H9 (cell line): ENCODE measurements at regions not wholly inside any gene's neighbourhood (a gene's known extent, or its start where the extent isn't known, plus 50 kb on each side); places are given as distances from the start of the nearest gene placed in this dataset.

Source experiments
- DNase-seq: peaks from one replicate; pipeline ENCODE4 v3.0.0-alpha.2; 2017
- H2AFZ ChIP-seq: one replicate; pipeline ENCODE4 v1.6.1; 2013; ENCODE audit warnings: mild to moderate bottlenecking, low read length, control low read depth, moderate library complexity
- H2AK5ac ChIP-seq: 2 replicates; pipeline ENCODE4 v1.6.1; 2013; ENCODE audit warnings: low read length, control low read depth, mixed read lengths; ENCODE audit not compliant: insufficient read length
- H2BK120ac ChIP-seq: one replicate; pipeline ENCODE4 v1.6.1; 2013; ENCODE audit warnings: low read depth, mild to moderate bottlenecking, low read length, control low read depth, inconsistent platforms; ENCODE audit not compliant: poor library complexity, severe bottlenecking
- H2BK12ac ChIP-seq: 2 replicates; pipeline ENCODE4 v1.6.1; 2013; ENCODE audit warnings: low read length, control low read depth, mixed read lengths, low read depth; ENCODE audit not compliant: insufficient read length
- H2BK15ac ChIP-seq: 2 replicates; pipeline ENCODE4 v1.6.1; 2013; ENCODE audit warnings: low read depth, low read length, control low read depth
- H2BK20ac ChIP-seq: one replicate; pipeline ENCODE4 v1.6.1; 2013; ENCODE audit warnings: low read depth, mild to moderate bottlenecking, low read length, control low read depth, inconsistent platforms; ENCODE audit not compliant: poor library complexity, severe bottlenecking
- H2BK5ac ChIP-seq: 2 replicates; pipeline ENCODE4 v1.6.1; 2013; ENCODE audit warnings: low read length, control low read depth, mixed read lengths; ENCODE audit not compliant: insufficient read length
- H3K14ac ChIP-seq: 2 replicates; pipeline ENCODE4 v1.6.1; 2013; ENCODE audit warnings: low read length, control low read depth; ENCODE audit not compliant: insufficient read depth
- H3K18ac ChIP-seq: 2 replicates; pipeline ENCODE4 v1.6.1; 2013; ENCODE audit warnings: low read depth, mild to moderate bottlenecking, mixed read lengths, low read length, control low read depth; ENCODE audit not compliant: insufficient read length
- H3K23ac ChIP-seq: 2 replicates; pipeline ENCODE4 v1.6.1; 2013; ENCODE audit warnings: low read length, control low read depth, mixed read lengths, low read depth; ENCODE audit not compliant: insufficient read length
- H3K23me2 ChIP-seq: 2 replicates; pipeline ENCODE4 v1.6.1; 2013; ENCODE audit warnings: low read depth, mild to moderate bottlenecking, mixed read lengths, low read length, control low read depth; ENCODE audit not compliant: insufficient read length, poor library complexity, severe bottlenecking
- H3K27ac ChIP-seq: 2 replicates; pipeline ENCODE4 v1.5.1; 2013; ENCODE audit warnings: low read length, control low read depth, mixed read lengths, low read depth; ENCODE audit not compliant: insufficient read length
- H3K27me3 ChIP-seq: 2 replicates; pipeline ENCODE4 v1.6.1; 2013; ENCODE audit warnings: low read length, control low read depth, inconsistent platforms; ENCODE audit not compliant: insufficient read depth
- H3K4ac ChIP-seq: 2 replicates; pipeline ENCODE4 v1.6.1; 2013; ENCODE audit warnings: low read depth, mild to moderate bottlenecking, control low read depth, inconsistent platforms, low read length, moderate library complexity
- H3K4me1 ChIP-seq: 2 replicates; pipeline ENCODE4 v1.6.1; 2013; ENCODE audit warnings: low read length, control low read depth, inconsistent platforms; ENCODE audit not compliant: insufficient read depth
- H3K4me2 ChIP-seq: 2 replicates; pipeline ENCODE4 v1.6.1; 2013; ENCODE audit warnings: low read length, control low read depth, mixed read lengths; ENCODE audit not compliant: insufficient read length, insufficient read depth
- H3K56ac ChIP-seq: 2 replicates; pipeline ENCODE4 v1.6.1; 2013; ENCODE audit warnings: low read depth, mild to moderate bottlenecking, mixed read lengths, low read length, control low read depth; ENCODE audit not compliant: insufficient read length
- H3K79me1 ChIP-seq: 2 replicates; pipeline ENCODE4 v1.6.1; 2013; ENCODE audit warnings: low read depth, mild to moderate bottlenecking, moderate library complexity, low read length, control low read depth, inconsistent platforms; ENCODE audit not compliant: insufficient read depth, poor library complexity, severe bottlenecking
- H3K79me2 ChIP-seq: 2 replicates; pipeline ENCODE4 v1.6.1; 2013; ENCODE audit warnings: low read length, control low read depth, inconsistent platforms; ENCODE audit not compliant: insufficient read depth
- H3K9ac ChIP-seq: 2 replicates; pipeline ENCODE4 v1.6.1; 2013; ENCODE audit warnings: low read length, control low read depth, mixed read lengths; ENCODE audit not compliant: insufficient read length; ENCODE audit errors: extremely low read depth
- H3K9me3 ChIP-seq: one replicate; pipeline ENCODE4 v1.6.1; 2013; ENCODE audit warnings: low read depth, low read length, inconsistent platforms; ENCODE audit not compliant: control insufficient read depth
- H3T11ph ChIP-seq: one replicate; pipeline ENCODE4 v1.6.1; 2013; ENCODE audit warnings: mild to moderate bottlenecking, low read length, control low read depth, inconsistent platforms
- H4K20me1 ChIP-seq: one replicate; pipeline ENCODE4 v1.6.1; 2013; ENCODE audit not compliant: control insufficient read depth, insufficient read length, insufficient read depth
- H4K5ac ChIP-seq: 2 replicates; pipeline ENCODE4 v1.6.1; 2013; ENCODE audit warnings: low read depth, mild to moderate bottlenecking, mixed read lengths, low read length, control low read depth; ENCODE audit not compliant: insufficient read length
- H4K8ac ChIP-seq: replicated peaks from 2 replicates; pipeline ENCODE4 v1.6.1; 2013; ENCODE audit warnings: low read length, control low read depth, mixed read lengths, low read depth; ENCODE audit not compliant: insufficient read length
- H4K91ac ChIP-seq: 2 replicates; pipeline ENCODE4 v1.6.1; 2013; ENCODE audit warnings: low read depth, mild to moderate bottlenecking, moderate library complexity, mixed read lengths, low read length, control low read depth; ENCODE audit not compliant: insufficient read length
- H3K27ac Mint-ChIP-seq, 3 experiments: 2 replicates in 2 of 3; 3 replicates in 1 of 3; pipeline ENCODE4 v1.8.0; 2020 to 2021; ENCODE audit warnings: mixed read lengths in 3 of 3, mild to moderate bottlenecking in 1 of 3, moderate library complexity in 1 of 3
- H3K27me3 Mint-ChIP-seq: 2 replicates; pipeline ENCODE4 v1.8.0; 2021; ENCODE audit warnings: low read depth, mild to moderate bottlenecking, moderate library complexity, mixed read lengths
- H3K36me3 Mint-ChIP-seq, 3 experiments: 2 replicates in 2 of 3; 3 replicates in 1 of 3; pipeline ENCODE4 v1.8.0; 2020 to 2021; ENCODE audit warnings: low read depth in 3 of 3, mixed read lengths in 3 of 3; ENCODE audit not compliant: insufficient read depth in 1 of 3
- H3K4me1 Mint-ChIP-seq, 2 experiments: 2 replicates each; pipeline ENCODE4 v1.8.0; 2020; ENCODE audit warnings: mixed read lengths in 2 of 2
- H3K4me3 Mint-ChIP-seq, 2 experiments: 2 replicates in 1 of 2; 3 replicates in 1 of 2; pipeline ENCODE4 v1.8.0; 2020 to 2021; ENCODE audit warnings: mild to moderate bottlenecking in 2 of 2, mixed read lengths in 2 of 2, moderate library complexity in 1 of 2
- H3K9me3 Mint-ChIP-seq, 2 experiments: 2 replicates in 1 of 2; 3 replicates in 1 of 2; pipeline ENCODE4 v1.8.0; 2020; ENCODE audit warnings: mild to moderate bottlenecking in 2 of 2, mixed read lengths in 2 of 2, moderate library complexity in 1 of 2
- CTCF ChIP-seq: fragments of 200-600 bp; sonication (generic); conservative IDR thresholded peaks from 3 replicates; pipeline ENCODE4 v1.8.0; 2021; ENCODE audit warnings: antibody characterized with exemption, mild to moderate bottlenecking
- WGBS: extraction: QIAGEN DNeasy Blood & Tissue Kit; methylation state at CpG from one replicate; pipeline ENCODE4 v1.1.7; 2013; ENCODE audit warnings: missing lambda C conversion rate, low lambda C conversion rate, mixed read lengths; ENCODE audit not compliant: insufficient read length; ENCODE audit errors: extremely low coverage; 5-methylcytosine and 5-hydroxymethylcytosine counted together

- H3K4me2 ChIP-seq, result no peak overlapping the region
Observed at GRCh38 chr3:35383216-35383615, 256.1 kb upstream of the ARPP21 start.

More at GRCh38 chr3:35383216-35383615, 256.1 kb upstream of the ARPP21 start:
- Histone ChIP-seq H3K79me2 (no peaks in the 10 kb centered on the region), H3K4me1 (0 out of 2 replicates have a peak, but pooled peaks cover 2% of the 10 kb centered on the region), H2AK5ac (no peak overlapping the region), H3K27me3 (no peaks in the 10 kb centered on the region), H3K9me3 (no peaks in the 10 kb centered on the region), H3K18ac (no peak overlapping the region), H2BK5ac (no peak overlapping the region), H2BK20ac (no peak overlapping the region), H3K4ac (no peak overlapping the region), H4K91ac (no peak overlapping the region), H2BK15ac (no peak overlapping the region), H3K56ac (no peak overlapping the region), H4K20me1 (no peaks in the 10 kb centered on the region), H3K23me2 (no peaks in the 10 kb centered on the region), H2BK120ac (no peak overlapping the region), H4K8ac (no peak overlapping the region), H3K27ac (no peak overlapping the region), H3K14ac (no peak overlapping the region), H3K79me1 (no peaks in the 10 kb centered on the region), H2BK12ac (no peak overlapping the region), H2AFZ (no peak overlapping the region), H3K23ac (no peak overlapping the region), H4K5ac (no peak overlapping the region), H3K9ac (no peak overlapping the region), H3T11ph (no peak overlapping the region)
- H3K27ac Mint-ChIP-seq, result no peak overlapping the region
- WGBS, result no CpG with 5 or more reads among the region's 2 CpGs
- no peak for TF ChIP-seq CTCF
- H3K27me3 Mint-ChIP-seq, result no peaks in the 10 kb centered on the region
- no peak for DNase-seq
- no peaks in the 10 kb centered on the region for H3K4me1 Mint-ChIP-seq
- H3K9me3 Mint-ChIP-seq, result no peaks in the 10 kb centered on the region; a peak in 1 of 5 replicates
- H3K4me3 Mint-ChIP-seq, result no peak overlapping the region
- no peaks in the 10 kb centered on the region for H3K36me3 Mint-ChIP-seq
